Fibroblast of lung (primary cell): ENCODE measurements at regions not wholly inside any gene's neighbourhood (a gene's known extent, or its start where the extent isn't known, plus 50 kb on each side); places are given as distances from the start of the nearest gene placed in this dataset.

Experiments used
- CTCF ChIP-seq, 2 donors: IDR thresholded peaks in 1 of 2; conservative IDR thresholded peaks in 1 of 2; 1 replicate in 1 of 2; 2 replicates in 1 of 2; pipeline ENCODE4 v1.5.1; 2011 to 2012; ENCODE audit warnings: low read length in 2 of 2, control low read depth in 1 of 2, inconsistent platforms in 1 of 2, low read depth in 1 of 2, mild to moderate bottlenecking in 1 of 2
- EZH2 ChIP-seq: IDR thresholded peaks from 2 replicates; pipeline ENCODE4 v1.5.1; 2012; ENCODE audit warnings: low read length, control low read depth, mild to moderate bottlenecking; ENCODE audit errors: missing control alignments

GRCh38 chr9:110110154-110110553 is 97.8 kb downstream of the C9orf152 start:
- TF ChIP-seq CTCF (conservative IDR thresholded peaks at IDR 0.05 in 1 of 2, IDR thresholded peaks at IDR 0.05 in 1 of 2; ENCODE audit: low read depth in 1 of 2, low read length in 2 of 2) = no peak
- no peak for TF ChIP-seq EZH2
